HEK293 (cell line): ENCODE measurements at regions not wholly inside any gene's neighbourhood (a gene's known extent, or its start where the extent isn't known, plus 50 kb on each side); places are given as distances from the start of the nearest gene placed in this dataset.

Experiments used
- CTCF ChIP-seq: fragments of 450-650 bp; formaldehyde crosslinking; IDR thresholded peaks from 2 replicates; pipeline ENCODE4 v1.5.1; 2016; ENCODE audit warnings: missing biosample characterization, missing genetic modification characterization
- YY1 ChIP-seq: fragments of 450-650 bp; formaldehyde crosslinking; IDR thresholded peaks from 2 replicates; pipeline ENCODE4 v1.5.1; 2018; ENCODE audit warnings: missing biosample characterization, missing genetic modification characterization
- ZNF138 ChIP-seq: fragments of 450-650 bp; formaldehyde crosslinking; IDR thresholded peaks from 2 replicates; pipeline ENCODE4 v1.5.1; 2016; ENCODE audit warnings: missing biosample characterization, missing genetic modification characterization, borderline replicate concordance
- TF ChIP-seq, protein P1 (sequence below): fragments of 450-650 bp; formaldehyde crosslinking; IDR thresholded peaks from 2 replicates; pipeline ENCODE4 v1.5.1; 2016; ENCODE audit warnings: missing biosample characterization, missing genetic modification characterization
- TF ChIP-seq, protein P2 (sequence below): fragments of 450-650 bp; formaldehyde crosslinking; IDR thresholded peaks from 2 replicates; pipeline ENCODE4 v1.5.1; 2016; ENCODE audit warnings: missing biosample characterization, missing genetic modification characterization

DNA sequence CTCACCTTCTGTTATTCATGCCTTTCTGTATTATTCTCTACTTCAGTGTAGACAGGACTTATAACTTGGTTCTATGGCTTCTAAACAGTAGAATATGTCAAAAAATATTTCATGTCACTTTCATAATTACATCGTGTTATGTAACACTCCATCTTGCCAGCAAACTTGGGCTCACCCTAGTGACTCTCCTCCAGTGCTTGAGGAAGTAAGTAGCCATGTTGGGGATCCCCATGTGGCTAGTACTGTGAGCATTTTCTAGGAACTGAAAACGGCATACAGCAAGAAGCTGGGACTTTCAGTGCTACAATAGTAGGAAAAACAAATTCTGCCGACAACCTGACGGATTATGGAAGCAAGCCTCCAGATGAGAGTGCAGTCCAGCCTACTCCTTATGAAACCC, 495.6 kb downstream of the SLITRK6 start:
- TF ChIP-seq, protein P1, sequence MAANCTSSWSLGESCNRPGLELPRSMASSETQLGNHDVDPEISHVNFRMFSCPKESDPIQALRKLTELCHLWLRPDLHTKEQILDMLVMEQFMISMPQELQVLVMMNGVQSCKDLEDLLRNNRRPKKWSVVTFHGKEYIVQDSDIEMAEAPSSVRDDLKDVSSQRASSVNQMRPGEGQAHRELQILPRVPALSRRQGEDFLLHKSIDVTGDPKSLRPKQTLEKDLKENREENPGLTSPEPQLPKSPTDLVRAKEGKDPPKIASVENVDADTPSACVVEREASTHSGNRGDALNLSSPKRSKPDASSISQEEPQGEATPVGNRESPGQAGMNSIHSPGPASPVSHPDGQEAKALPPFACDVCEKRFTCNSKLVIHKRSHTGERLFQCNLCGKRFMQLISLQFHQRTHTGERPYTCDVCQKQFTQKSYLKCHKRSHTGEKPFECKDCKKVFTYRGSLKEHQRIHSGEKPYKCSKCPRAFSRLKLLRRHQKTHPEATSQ = no peak
- no peak for TF ChIP-seq YY1 (tag by site-specific recombination)
- TF ChIP-seq, protein P2, sequence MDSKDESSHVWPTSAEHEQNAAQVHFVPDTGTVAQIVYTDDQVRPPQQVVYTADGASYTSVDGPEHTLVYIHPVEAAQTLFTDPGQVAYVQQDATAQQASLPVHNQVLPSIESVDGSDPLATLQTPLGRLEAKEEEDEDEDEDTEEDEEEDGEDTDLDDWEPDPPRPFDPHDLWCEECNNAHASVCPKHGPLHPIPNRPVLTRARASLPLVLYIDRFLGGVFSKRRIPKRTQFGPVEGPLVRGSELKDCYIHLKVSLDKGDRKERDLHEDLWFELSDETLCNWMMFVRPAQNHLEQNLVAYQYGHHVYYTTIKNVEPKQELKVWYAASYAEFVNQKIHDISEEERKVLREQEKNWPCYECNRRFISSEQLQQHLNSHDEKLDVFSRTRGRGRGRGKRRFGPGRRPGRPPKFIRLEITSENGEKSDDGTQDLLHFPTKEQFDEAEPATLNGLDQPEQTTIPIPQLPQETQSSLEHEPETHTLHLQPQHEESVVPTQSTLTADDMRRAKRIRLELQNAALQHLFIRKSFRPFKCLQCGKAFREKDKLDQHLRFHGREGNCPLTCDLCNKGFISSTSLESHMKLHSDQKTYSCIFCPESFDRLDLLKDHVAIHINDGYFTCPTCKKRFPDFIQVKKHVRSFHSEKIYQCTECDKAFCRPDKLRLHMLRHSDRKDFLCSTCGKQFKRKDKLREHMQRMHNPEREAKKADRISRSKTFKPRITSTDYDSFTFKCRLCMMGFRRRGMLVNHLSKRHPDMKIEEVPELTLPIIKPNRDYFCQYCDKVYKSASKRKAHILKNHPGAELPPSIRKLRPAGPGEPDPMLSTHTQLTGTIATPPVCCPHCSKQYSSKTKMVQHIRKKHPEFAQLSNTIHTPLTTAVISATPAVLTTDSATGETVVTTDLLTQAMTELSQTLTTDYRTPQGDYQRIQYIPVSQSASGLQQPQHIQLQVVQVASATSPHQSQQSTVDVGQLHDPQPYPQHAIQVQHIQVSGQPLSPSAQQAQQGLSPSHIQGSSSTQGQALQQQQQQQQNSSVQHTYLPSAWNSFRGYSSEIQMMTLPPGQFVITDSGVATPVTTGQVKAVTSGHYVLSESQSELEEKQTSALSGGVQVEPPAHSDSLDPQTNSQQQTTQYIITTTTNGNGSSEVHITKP (tag by site-specific recombination) = no peak
- no peak for TF ChIP-seq ZNF138 (tag by site-specific recombination)
- TF ChIP-seq CTCF = no peak
